ENCODE measurements at regions not wholly inside any gene's neighbourhood (a gene's known extent, or its start where the extent isn't known, plus 50 kb on each side); places are given as distances from the start of the nearest gene placed in this dataset.
A peak's percentile ranks its signal among the peaks of the same experiment; 100 is the strongest.

GRCh38 chr4:20352163-20352431 lies 100.4 kb downstream of the SLIT2 start:
- no peaks in the 10 kb centered on the region for H3K27me3 Mint-ChIP-seq (ENCODE audit: low read depth)
- H3K27ac Mint-ChIP-seq (ENCODE audit: unreplicated experiment), result no peak overlapping the region
- peaks cover 46% of the 10 kb centered on the region for H3K4me1 Mint-ChIP-seq
- no peaks in the 10 kb centered on the region for H3K9me3 Mint-ChIP-seq
- no peaks in the 10 kb centered on the region for H3K36me3 Mint-ChIP-seq (ENCODE audit: low read depth)
- no peak for TF ChIP-seq CTCF (conservative IDR thresholded peaks at IDR 0.05)
- H3K4me3 Mint-ChIP-seq, result no peak overlapping the region
- no peak for DNase-seq (ENCODE audit: low read depth, low spot score)

GRCh38 chr4:20353646-20354045 lies 101.9 kb downstream of the SLIT2 start:
- no peak overlapping the region for H3K27ac Mint-ChIP-seq (ENCODE audit: unreplicated experiment)
- DNase-seq (ENCODE audit: low read depth, low spot score), result no peak
- no peak overlapping the region for H3K4me3 Mint-ChIP-seq
- H3K4me1 Mint-ChIP-seq, result peaks cover 47% of the 10 kb centered on the region
- H3K36me3 Mint-ChIP-seq (ENCODE audit: low read depth), result no peaks in the 10 kb centered on the region
- no peaks in the 10 kb centered on the region for H3K27me3 Mint-ChIP-seq (ENCODE audit: low read depth)
- no peaks in the 10 kb centered on the region for H3K9me3 Mint-ChIP-seq
- TF ChIP-seq CTCF (conservative IDR thresholded peaks at IDR 0.05), result no peak

- no peaks in the 10 kb centered on the region for H3K36me3 Mint-ChIP-seq (ENCODE audit: low read depth)
- no peaks in the 10 kb centered on the region for H3K27me3 Mint-ChIP-seq (ENCODE audit: low read depth)
- no peak overlapping the region for H3K4me3 Mint-ChIP-seq
- H3K9me3 Mint-ChIP-seq, result no peaks in the 10 kb centered on the region
- no peak for TF ChIP-seq CTCF (conservative IDR thresholded peaks at IDR 0.05)
- DNase-seq (ENCODE audit: low read depth, low spot score), result no peak
- no peak overlapping the region for H3K27ac Mint-ChIP-seq (ENCODE audit: unreplicated experiment)
- H3K4me1 Mint-ChIP-seq, result peaks cover 47% of the 10 kb centered on the region
Measured at GRCh38 chr4:20354120-20354519, 102.4 kb downstream of the SLIT2 start.

GRCh38 chr4:20356565-20356964 lies 104.9 kb downstream of the SLIT2 start:
- DNase-seq (ENCODE audit: low read depth, low spot score), result peak; percentile 13
- no peaks in the 10 kb centered on the region for H3K27me3 Mint-ChIP-seq (ENCODE audit: low read depth)
- peaks cover 44% of the 10 kb centered on the region for H3K4me1 Mint-ChIP-seq
- peak overlapping the region; percentile 39 for H3K4me3 Mint-ChIP-seq
- H3K36me3 Mint-ChIP-seq (ENCODE audit: low read depth), result no peaks in the 10 kb centered on the region
- peak overlapping the region; percentile 93 for H3K27ac Mint-ChIP-seq (ENCODE audit: unreplicated experiment)
- no peaks in the 10 kb centered on the region for H3K9me3 Mint-ChIP-seq
- TF ChIP-seq CTCF (conservative IDR thresholded peaks at IDR 0.05), result no peak

GRCh38 chr4:20358110-20358509 lies 106.4 kb downstream of the SLIT2 start:
- no peak for TF ChIP-seq CTCF (conservative IDR thresholded peaks at IDR 0.05)
- no peak for DNase-seq (ENCODE audit: low read depth, low spot score)
- Mint-ChIP-seq H3K27ac (ENCODE audit: unreplicated experiment) (no peak overlapping the region), H3K4me1 (peaks cover 42% of the 10 kb centered on the region), H3K36me3 (ENCODE audit: low read depth) (no peaks in the 10 kb centered on the region), H3K9me3 (no peaks in the 10 kb centered on the region), H3K27me3 (ENCODE audit: low read depth) (no peaks in the 10 kb centered on the region), H3K4me3 (no peak overlapping the region)

GRCh38 chr4:20359692-20360091 lies 108.0 kb downstream of the SLIT2 start:
- Mint-ChIP-seq H3K9me3 (no peaks in the 10 kb centered on the region), H3K36me3 (ENCODE audit: low read depth) (no peaks in the 10 kb centered on the region), H3K4me3 (no peak overlapping the region), H3K27me3 (ENCODE audit: low read depth) (no peaks in the 10 kb centered on the region), H3K4me1 (peaks cover 33% of the 10 kb centered on the region), H3K27ac (ENCODE audit: unreplicated experiment) (no peak overlapping the region)
- no peak for DNase-seq (ENCODE audit: low read depth, low spot score)
- no peak for TF ChIP-seq CTCF (conservative IDR thresholded peaks at IDR 0.05)

All from neural crest cell (in vitro differentiated cells).